ENCODE measurements at regions not wholly inside any gene's neighbourhood (a gene's known extent, or its start where the extent isn't known, plus 50 kb on each side); places are given as distances from the start of the nearest gene placed in this dataset.
"Not testable (repeated sequence)": the region's sequence is repeated elsewhere in the genome, so short reads cannot be mapped to it uniquely, and the experiment has no call there.

DNA sequence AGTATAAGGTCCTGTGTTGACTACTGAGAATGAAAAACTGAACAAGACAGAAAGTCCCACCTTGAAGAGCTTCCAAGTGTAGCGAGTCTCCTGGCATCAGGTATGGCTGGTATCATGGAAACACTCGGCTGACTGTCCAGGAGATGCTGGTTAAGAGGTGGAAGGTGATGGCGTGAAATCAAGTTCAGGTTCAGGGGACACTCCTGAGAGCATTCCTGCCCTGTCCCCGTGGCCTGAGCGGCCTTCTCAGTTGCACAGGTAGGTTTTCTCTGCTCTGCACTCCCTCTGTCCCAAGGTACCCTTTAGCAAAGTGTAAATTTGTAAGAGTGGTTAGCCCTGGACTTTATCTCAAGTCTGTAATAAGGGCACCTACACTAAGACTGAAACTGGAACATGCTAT lies 713.7 kb upstream of the TPTE start:
- TF ChIP-seq, protein P1, sequence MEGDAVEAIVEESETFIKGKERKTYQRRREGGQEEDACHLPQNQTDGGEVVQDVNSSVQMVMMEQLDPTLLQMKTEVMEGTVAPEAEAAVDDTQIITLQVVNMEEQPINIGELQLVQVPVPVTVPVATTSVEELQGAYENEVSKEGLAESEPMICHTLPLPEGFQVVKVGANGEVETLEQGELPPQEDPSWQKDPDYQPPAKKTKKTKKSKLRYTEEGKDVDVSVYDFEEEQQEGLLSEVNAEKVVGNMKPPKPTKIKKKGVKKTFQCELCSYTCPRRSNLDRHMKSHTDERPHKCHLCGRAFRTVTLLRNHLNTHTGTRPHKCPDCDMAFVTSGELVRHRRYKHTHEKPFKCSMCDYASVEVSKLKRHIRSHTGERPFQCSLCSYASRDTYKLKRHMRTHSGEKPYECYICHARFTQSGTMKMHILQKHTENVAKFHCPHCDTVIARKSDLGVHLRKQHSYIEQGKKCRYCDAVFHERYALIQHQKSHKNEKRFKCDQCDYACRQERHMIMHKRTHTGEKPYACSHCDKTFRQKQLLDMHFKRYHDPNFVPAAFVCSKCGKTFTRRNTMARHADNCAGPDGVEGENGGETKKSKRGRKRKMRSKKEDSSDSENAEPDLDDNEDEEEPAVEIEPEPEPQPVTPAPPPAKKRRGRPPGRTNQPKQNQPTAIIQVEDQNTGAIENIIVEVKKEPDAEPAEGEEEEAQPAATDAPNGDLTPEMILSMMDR (IDR thresholded peaks at IDR 0.05) = not testable (repeated sequence)
- TF ChIP-seq POLR2A (IDR thresholded peaks at IDR 0.05) = not testable (repeated sequence)
